Natural killer cell (primary cell): ENCODE measurements at regions not wholly inside any gene's neighbourhood (a gene's known extent, or its start where the extent isn't known, plus 50 kb on each side); places are given as distances from the start of the nearest gene placed in this dataset.

Experiments used
- ATAC-seq, 3 donors: fragments of 150-1000 bp in 2 of 3; fragments of 200-7000 bp in 1 of 3; cut with Tn5 transposase; 1 replicate in 1 of 3; 2 replicates in 2 of 3; pipeline ENCODE4 v1.10.0; 2021; ENCODE audit warnings: mild to moderate bottlenecking in 2 of 3, moderate library complexity in 2 of 3
- DNase-seq, 2 donors: peaks; one replicate each; pipeline versions ENCODE4 v3.0.0 to v3.0.0-alpha.2; 2013 to 2021; ENCODE audit warnings: mixed read lengths in 1 of 2
- H3K27ac ChIP-seq: one replicate; pipeline ENCODE4 v1.5.1; 2013; ENCODE audit warnings: mild to moderate bottlenecking, low read length
- H3K27me3 ChIP-seq: one replicate; pipeline ENCODE4 v1.6.1; 2013; ENCODE audit warnings: low read length; ENCODE audit not compliant: control insufficient read depth, insufficient read depth
- H3K36me3 ChIP-seq: one replicate; pipeline ENCODE4 v1.6.1; 2013; ENCODE audit warnings: low read length; ENCODE audit not compliant: control insufficient read depth, insufficient read depth
- H3K4me1 ChIP-seq: one replicate; pipeline ENCODE4 v1.6.1; 2013; ENCODE audit warnings: low read length; ENCODE audit not compliant: control insufficient read depth, insufficient read depth
- H3K4me3 ChIP-seq: one replicate; pipeline ENCODE4 v1.5.1; 2013; ENCODE audit warnings: low read length
- H3K9me3 ChIP-seq: one replicate; pipeline ENCODE4 v1.6.1; 2013; ENCODE audit warnings: low read length; ENCODE audit not compliant: control insufficient read depth, insufficient read depth
- H3K27ac Mint-ChIP-seq, 2 donors: one replicate each; pipeline ENCODE4 v1.8.0; 2022; ENCODE audit warnings: mild to moderate bottlenecking in 2 of 2, mixed read lengths in 2 of 2, moderate library complexity in 1 of 2
- H3K27me3 Mint-ChIP-seq, 2 donors: one replicate each; pipeline ENCODE4 v1.8.0; 2022; ENCODE audit warnings: low read depth in 2 of 2, mixed read lengths in 2 of 2
- H3K36me3 Mint-ChIP-seq: one replicate; pipeline ENCODE4 v1.8.0; 2022; ENCODE audit warnings: mixed read lengths
- H3K4me1 Mint-ChIP-seq, 2 donors: one replicate each; pipeline ENCODE4 v1.8.0; 2022; ENCODE audit warnings: mixed read lengths in 2 of 2
- H3K4me3 Mint-ChIP-seq: one replicate; pipeline ENCODE4 v1.8.0; 2022; ENCODE audit warnings: mild to moderate bottlenecking, moderate library complexity, mixed read lengths
- H3K9me3 Mint-ChIP-seq, 2 donors: one replicate each; pipeline ENCODE4 v1.8.0; 2022; ENCODE audit warnings: mixed read lengths in 2 of 2
- WGBS: methylation state at CpG from one replicate; pipeline ENCODE4 v1.1.7; 2013; ENCODE audit warnings: missing lambda C conversion rate; ENCODE audit not compliant: insufficient coverage; 5-methylcytosine and 5-hydroxymethylcytosine counted together
- intact Hi-C: fragments of 100-400 bp; cut with micrococcal nuclease; formaldehyde crosslinking; loops from one replicate; pipeline ENCODE4 v1.14.2; 2022
- TF ChIP-seq, protein P1 (sequence below): fragments of 200-600 bp; IDR thresholded peaks from one replicate; pipeline ENCODE4 v1.8.0; 2022; ENCODE audit warnings: antibody characterized with exemption

DNA sequence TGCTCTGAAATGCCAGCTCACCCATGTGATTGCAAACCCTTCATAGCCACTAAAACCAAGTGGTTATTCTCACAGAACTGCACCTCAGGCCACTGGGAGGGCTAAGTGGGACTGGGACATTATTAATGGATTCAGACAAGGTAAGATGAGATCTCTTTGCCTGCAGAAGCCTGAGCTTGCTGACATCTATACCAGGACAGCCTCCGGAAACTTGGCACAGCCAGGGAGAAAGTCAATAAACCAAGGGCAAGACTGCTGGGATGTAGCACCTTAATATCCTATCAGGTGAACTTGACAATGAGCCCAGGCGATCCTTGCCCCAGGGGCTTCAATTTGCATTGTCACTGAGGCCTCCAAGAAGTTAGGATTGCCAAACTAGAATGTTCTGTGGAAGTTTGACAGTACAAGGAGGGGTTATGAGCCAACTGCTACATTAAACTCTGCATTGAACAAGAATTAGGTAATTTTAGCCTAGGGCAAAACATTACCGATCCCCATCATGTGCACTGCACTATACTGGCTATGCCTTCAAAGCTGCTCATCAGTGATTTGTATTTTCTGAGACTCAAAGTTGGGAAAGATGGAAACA is 60.1 kb upstream of the RALGAPA2 start:
- TF ChIP-seq, protein P1, sequence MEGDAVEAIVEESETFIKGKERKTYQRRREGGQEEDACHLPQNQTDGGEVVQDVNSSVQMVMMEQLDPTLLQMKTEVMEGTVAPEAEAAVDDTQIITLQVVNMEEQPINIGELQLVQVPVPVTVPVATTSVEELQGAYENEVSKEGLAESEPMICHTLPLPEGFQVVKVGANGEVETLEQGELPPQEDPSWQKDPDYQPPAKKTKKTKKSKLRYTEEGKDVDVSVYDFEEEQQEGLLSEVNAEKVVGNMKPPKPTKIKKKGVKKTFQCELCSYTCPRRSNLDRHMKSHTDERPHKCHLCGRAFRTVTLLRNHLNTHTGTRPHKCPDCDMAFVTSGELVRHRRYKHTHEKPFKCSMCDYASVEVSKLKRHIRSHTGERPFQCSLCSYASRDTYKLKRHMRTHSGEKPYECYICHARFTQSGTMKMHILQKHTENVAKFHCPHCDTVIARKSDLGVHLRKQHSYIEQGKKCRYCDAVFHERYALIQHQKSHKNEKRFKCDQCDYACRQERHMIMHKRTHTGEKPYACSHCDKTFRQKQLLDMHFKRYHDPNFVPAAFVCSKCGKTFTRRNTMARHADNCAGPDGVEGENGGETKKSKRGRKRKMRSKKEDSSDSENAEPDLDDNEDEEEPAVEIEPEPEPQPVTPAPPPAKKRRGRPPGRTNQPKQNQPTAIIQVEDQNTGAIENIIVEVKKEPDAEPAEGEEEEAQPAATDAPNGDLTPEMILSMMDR = no peak
- no peaks in the 10 kb centered on the region for H3K9me3 ChIP-seq
- H3K27ac Mint-ChIP-seq = no peak overlapping the region
- no peak for ATAC-seq
- DNase-seq = no peak
- H3K4me1 ChIP-seq = peaks cover 4% of the 10 kb centered on the region
- peaks cover 6 to 7% of the 10 kb centered on the region in 2 donors for H3K4me1 Mint-ChIP-seq
- no peak overlapping the region for H3K4me3 Mint-ChIP-seq
- WGBS = 86% methylated on average over 3 of the region's 3 CpGs
- H3K4me3 ChIP-seq = no peak overlapping the region
- H3K36me3 ChIP-seq = no peaks in the 10 kb centered on the region
- H3K27me3 ChIP-seq = no peaks in the 10 kb centered on the region
- no peaks in the 10 kb centered on the region for H3K9me3 Mint-ChIP-seq
- no peak overlapping the region for H3K27ac ChIP-seq
- no peaks in the 10 kb centered on the region for H3K36me3 Mint-ChIP-seq
- H3K27me3 Mint-ChIP-seq = peaks cover 10 to 14% of the 10 kb centered on the region in 2 donors
- intact Hi-C loops = no loop called here

DNA sequence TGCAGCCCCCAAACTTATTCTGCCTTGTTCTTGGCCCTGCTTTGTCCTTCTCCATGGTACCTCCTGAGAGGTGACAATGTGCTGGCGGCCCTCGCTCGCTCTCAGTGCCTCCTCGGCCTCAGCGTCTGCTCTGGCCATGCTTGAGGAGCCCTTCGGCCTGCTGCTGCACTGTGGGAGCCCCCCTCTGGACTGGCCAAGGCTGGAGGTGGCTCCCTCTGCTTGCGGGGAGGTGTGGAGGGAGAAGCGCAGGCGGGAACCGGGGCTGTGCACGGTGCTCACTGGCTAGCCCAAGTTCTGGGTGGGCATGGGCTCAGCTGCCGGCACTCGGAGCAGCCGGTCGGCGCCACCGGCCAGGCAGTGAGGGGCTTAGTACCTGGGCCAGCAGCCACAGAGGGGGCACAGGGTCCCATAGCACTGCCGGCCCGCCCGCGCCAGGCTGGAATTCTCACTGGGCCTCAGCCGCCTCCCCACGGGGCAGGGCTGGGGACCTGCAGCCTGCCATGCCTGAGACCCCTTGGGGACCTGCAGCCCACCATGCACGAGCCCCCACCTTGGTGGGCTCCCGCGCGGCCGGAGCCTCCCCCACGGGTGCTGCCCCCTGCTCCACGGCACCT is 55.9 kb upstream of the RALGAPA2 start:
- intact Hi-C loops = no loop called here
- 92% methylated on average over 30 of the region's 30 CpGs for WGBS
- Mint-ChIP-seq H3K9me3 (no peaks in the 10 kb centered on the region), H3K4me1 (peaks cover 6 to 7% of the 10 kb centered on the region in 2 donors), H3K4me3 (no peak overlapping the region), H3K27ac (no peak overlapping the region), H3K27me3 (peaks cover 9 to 17% of the 10 kb centered on the region in 2 donors), H3K36me3 (no peaks in the 10 kb centered on the region)
- H3K4me1 ChIP-seq = peaks cover 4% of the 10 kb centered on the region
- no peaks in the 10 kb centered on the region for H3K36me3 ChIP-seq
- no peaks in the 10 kb centered on the region for H3K27me3 ChIP-seq
- TF ChIP-seq, protein P1 = no peak
- no peak for DNase-seq
- no peaks in the 10 kb centered on the region for H3K9me3 ChIP-seq
- no peak overlapping the region for H3K27ac ChIP-seq
- no peak for ATAC-seq
- H3K4me3 ChIP-seq = no peak overlapping the region

DNA sequence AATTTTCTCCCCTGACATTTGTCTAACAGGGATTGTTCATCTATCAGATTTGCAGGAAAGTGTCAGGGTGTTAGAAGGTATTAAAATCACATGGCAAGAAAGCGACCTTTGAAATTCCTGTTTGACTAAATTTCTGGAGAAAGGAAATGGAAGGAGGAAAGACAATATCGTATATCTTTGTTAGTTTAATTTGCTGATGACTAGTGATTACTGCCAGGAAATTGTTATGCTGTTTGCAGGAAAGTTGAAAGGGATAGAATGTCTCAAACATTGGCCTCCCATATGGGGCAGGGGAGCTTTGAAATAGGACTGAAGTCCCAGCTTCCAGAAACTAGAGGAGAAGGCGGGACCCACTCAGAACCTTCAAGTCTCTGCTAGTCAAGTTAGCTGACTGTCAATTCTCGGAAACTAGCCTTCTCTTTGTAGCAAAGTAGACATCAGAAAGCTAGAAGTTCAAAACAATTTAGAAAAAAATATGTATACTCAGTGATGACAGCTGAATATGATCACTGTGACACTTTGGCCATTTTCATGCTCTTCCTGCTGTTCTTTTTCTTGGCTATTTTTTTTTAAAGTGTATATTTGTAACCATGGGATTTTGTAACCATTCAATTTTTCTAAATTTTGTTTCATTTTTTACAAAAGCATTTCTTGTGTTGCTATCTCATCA is 53.4 kb upstream of the RALGAPA2 start:
- Histone ChIP-seq H3K36me3 (no peaks in the 10 kb centered on the region), H3K4me3 (no peak overlapping the region), H3K27me3 (no peaks in the 10 kb centered on the region), H3K27ac (no peak overlapping the region), H3K4me1 (peaks cover 4% of the 10 kb centered on the region), H3K9me3 (no peaks in the 10 kb centered on the region)
- intact Hi-C loops = no loop called here
- no peak overlapping the region for H3K27ac Mint-ChIP-seq
- peaks cover 6 to 20% of the 10 kb centered on the region in 2 donors for H3K27me3 Mint-ChIP-seq
- H3K4me3 Mint-ChIP-seq = no peak overlapping the region
- peaks cover 6 to 7% of the 10 kb centered on the region in 2 donors for H3K4me1 Mint-ChIP-seq
- H3K9me3 Mint-ChIP-seq = no peaks in the 10 kb centered on the region
- TF ChIP-seq, protein P1 = no peak
- WGBS = 82% methylated on average over 4 of the region's 4 CpGs
- DNase-seq = no peak
- H3K36me3 Mint-ChIP-seq = no peaks in the 10 kb centered on the region
- ATAC-seq = no peak
